ENCODE measurements at regions not wholly inside any gene's neighbourhood (a gene's known extent, or its start where the extent isn't known, plus 50 kb on each side); places are given as distances from the start of the nearest gene placed in this dataset.

DNA sequence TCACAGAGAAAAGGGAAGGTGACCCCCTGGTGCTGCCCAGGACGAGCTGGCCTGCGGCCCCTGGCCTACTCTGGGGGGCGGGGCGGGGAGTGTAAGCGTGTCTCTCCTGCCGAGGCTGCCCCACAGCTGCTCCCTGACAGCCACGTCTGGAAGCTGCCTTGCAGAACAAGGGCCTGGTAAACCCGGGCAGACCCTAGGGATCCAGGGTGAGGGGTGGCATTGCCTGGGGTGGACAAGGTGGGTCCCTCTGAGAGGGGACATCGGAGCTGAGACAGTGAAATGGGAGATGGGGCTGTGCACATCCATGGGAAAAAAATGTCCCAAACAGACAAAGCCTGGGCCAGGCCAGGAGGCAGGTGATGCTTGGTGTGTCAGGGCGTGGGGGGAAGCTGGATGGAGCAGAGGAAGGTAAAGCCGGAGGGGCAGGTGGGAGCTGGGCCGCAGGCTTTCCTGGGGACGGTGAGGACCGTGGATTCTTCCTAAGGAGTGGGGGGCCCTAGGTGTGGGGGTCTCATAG, 66.0 kb upstream of the HDAC4 start:
- no peaks in the 10 kb centered on the region for H3K9me3 Mint-ChIP-seq
- H3K4me3 Mint-ChIP-seq = no peak overlapping the region
- H3K27me3 Mint-ChIP-seq (ENCODE audit: insufficient read depth) = peaks cover 2% of the 10 kb centered on the region
- H3K27ac Mint-ChIP-seq = no peak overlapping the region
- DNase-seq = no peak
- no peak for TF ChIP-seq CTCF (IDR thresholded peaks at IDR 0.05)
- no peaks in the 10 kb centered on the region for H3K4me1 Mint-ChIP-seq (ENCODE audit: low read depth)
- H3K36me3 Mint-ChIP-seq (ENCODE audit: low read depth) = no peaks in the 10 kb centered on the region

GRCh38 chr2:239466061-239466754, 65.4 kb upstream of the HDAC4 start:
- Mint-ChIP-seq H3K27me3 (ENCODE audit: insufficient read depth) (no peaks in the 10 kb centered on the region; the same call in 1 of the 2 replicates), H3K27ac (no peak overlapping the region), H3K4me3 (no peak overlapping the region), H3K4me1 (ENCODE audit: low read depth) (no peaks in the 10 kb centered on the region), H3K9me3 (no peaks in the 10 kb centered on the region), H3K36me3 (ENCODE audit: low read depth) (no peaks in the 10 kb centered on the region)
- DNase-seq = no peak
- no peak for TF ChIP-seq CTCF (IDR thresholded peaks at IDR 0.05)

DNA sequence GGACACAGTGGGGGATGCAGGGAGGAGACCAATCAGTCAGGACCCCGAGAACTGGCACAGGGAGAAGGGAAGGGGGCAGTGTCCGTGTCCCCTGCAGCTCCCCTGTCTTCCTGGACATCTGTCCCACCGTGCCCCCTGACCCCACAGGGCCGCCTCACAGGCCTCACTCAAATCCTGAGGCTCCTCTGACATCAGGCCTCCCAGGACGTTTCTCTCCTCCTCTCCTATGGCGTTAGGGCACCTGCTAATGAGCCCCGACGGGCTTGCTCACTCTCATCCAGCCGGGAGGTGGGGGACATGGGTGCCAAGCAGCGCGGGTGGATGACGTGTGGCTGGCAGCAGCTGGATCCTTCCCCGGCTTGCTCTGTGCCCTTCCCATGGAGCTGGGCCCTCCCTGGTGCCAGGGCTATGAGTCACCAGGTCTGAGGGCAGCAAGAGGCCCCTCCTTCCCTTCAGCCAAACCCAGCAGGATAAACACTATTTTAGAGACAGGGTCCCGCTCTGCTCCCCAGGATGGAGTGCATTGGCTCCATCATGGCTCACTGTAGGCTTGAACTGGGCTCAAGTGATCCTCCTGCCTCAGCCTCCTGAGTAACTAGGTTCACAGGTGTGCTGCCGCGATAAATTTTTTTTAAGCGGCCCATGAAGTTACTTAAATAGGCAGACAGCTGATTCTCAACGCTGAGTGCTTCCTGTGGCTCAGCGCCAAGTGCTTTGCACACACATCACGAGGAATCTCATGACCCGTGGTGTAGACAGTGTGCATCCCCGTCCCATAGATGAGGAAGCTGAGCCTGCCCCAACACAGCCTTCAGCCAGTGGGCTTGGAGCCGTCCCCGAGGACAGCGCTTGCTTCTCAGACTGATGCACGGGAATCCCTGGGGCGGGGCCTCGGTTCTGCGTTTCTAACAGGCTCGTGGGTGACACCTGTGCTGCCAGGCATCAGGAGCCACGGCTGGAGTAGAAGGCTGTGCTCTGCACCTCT, 64.5 kb upstream of the HDAC4 start:
- H3K4me1 Mint-ChIP-seq (ENCODE audit: low read depth) = no peaks in the 10 kb centered on the region
- no peaks in the 10 kb centered on the region; the same call in 1 of the 2 replicates for H3K27me3 Mint-ChIP-seq (ENCODE audit: insufficient read depth)
- H3K9me3 Mint-ChIP-seq = no peaks in the 10 kb centered on the region
- H3K36me3 Mint-ChIP-seq (ENCODE audit: low read depth) = no peaks in the 10 kb centered on the region
- DNase-seq = no peak
- no peak overlapping the region for H3K27ac Mint-ChIP-seq
- no peak overlapping the region for H3K4me3 Mint-ChIP-seq
- TF ChIP-seq CTCF (IDR thresholded peaks at IDR 0.05) = no peak

GRCh38 chr2:239464166-239465016, 63.6 kb upstream of the HDAC4 start:
- Mint-ChIP-seq H3K36me3 (ENCODE audit: low read depth) (no peaks in the 10 kb centered on the region), H3K27me3 (ENCODE audit: insufficient read depth) (peaks cover 4% of the 10 kb centered on the region), H3K4me3 (no peak overlapping the region), H3K4me1 (ENCODE audit: low read depth) (no peaks in the 10 kb centered on the region), H3K27ac (no peak overlapping the region), H3K9me3 (peaks cover 4% of the 10 kb centered on the region; the same call in 1 of the 2 replicates)
- no peak for TF ChIP-seq CTCF (IDR thresholded peaks at IDR 0.05)
- no peak for DNase-seq

DNA sequence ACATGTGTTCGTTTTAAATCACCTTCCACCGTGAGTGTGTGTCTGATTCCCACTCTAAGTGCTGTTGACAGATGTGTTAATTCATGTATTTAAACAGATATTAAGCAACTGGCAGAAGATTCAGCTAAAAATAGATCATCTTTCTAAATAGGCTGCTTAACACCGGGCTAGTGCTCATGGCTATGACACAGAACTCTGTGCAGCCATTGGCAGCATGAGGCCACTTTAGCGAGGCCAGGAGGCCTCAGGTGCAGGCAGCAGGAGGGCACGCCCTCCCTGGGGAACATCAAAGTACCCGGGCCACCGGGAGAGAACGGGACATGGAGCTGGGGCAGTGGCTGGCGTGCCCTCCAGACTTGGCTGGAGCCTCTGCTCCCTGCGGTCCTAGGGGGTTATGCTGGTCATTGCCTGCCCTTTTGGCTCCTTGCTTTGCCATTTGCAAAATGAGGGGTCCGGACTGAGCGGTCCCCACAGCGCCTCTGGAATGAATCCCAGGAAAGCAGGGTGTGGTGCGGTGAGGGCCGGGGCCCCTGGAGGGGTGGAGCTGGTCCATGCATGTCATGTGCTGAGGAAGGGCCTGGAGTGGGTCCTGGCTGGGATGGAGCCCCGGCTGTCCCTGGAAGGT, 62.8 kb upstream of the HDAC4 start:
- no peak overlapping the region for H3K27ac Mint-ChIP-seq
- H3K27me3 Mint-ChIP-seq (ENCODE audit: insufficient read depth) = peaks cover 4% of the 10 kb centered on the region
- no peaks in the 10 kb centered on the region for H3K4me1 Mint-ChIP-seq (ENCODE audit: low read depth)
- H3K9me3 Mint-ChIP-seq = peaks cover 4% of the 10 kb centered on the region; the same call in 1 of the 2 replicates
- no peaks in the 10 kb centered on the region for H3K36me3 Mint-ChIP-seq (ENCODE audit: low read depth)
- no peak for DNase-seq
- H3K4me3 Mint-ChIP-seq = no peak overlapping the region
- no peak for TF ChIP-seq CTCF (IDR thresholded peaks at IDR 0.05)

All from HFFc6 (cell line).